H1 (cell line): ENCODE measurements at regions not wholly inside any gene's neighbourhood (a gene's known extent, or its start where the extent isn't known, plus 50 kb on each side); places are given as distances from the start of the nearest gene placed in this dataset.

Experiments used
- CTCF ChIA-PET: fragments of 300-600 bp; sonication (Branson Sonifier 250); formaldehyde crosslinking; loops from one replicate; lab custom pipeline; 2021; ENCODE audit not compliant: partially characterized antibody; lab: Charles Lee
- POLR2A ChIA-PET: fragments of 300-600 bp; sonication (Branson Sonifier 250); formaldehyde crosslinking; loops from one replicate; lab custom pipeline; 2021; ENCODE audit warnings: inconsistent platforms; ENCODE audit not compliant: partially characterized antibody; lab: Charles Lee
- DNase-seq, 2 experiments: peaks; one replicate each; pipeline versions ENCODE4 v3.0.0 to v3.0.0-alpha.2; 2010 to 2022; ENCODE audit warnings: low spot score in 2 of 2, low read depth in 1 of 2, mixed read lengths in 1 of 2
- FAIRE-seq: peaks from 2 replicates; lab custom pipeline; 2011; peaks lifted over from hg19 to GRCh38; lab: Jason Lieb, UNC
- H2AFZ ChIP-seq: 2 replicates; pipeline ENCODE4 v1.8.1; 2012; ENCODE audit warnings: low read length, inconsistent platforms
- H2AK5ac ChIP-seq: 2 replicates; pipeline ENCODE4 v1.6.1; 2013; ENCODE audit warnings: low read depth, low read length
- H2BK120ac ChIP-seq: replicated peaks from 2 replicates; pipeline ENCODE3; 2013; ENCODE audit warnings: low read depth, low read length, inconsistent platforms
- H2BK12ac ChIP-seq: 2 replicates; pipeline ENCODE4 v1.6.1; 2013; ENCODE audit warnings: low read depth, low read length
- H2BK15ac ChIP-seq: 2 replicates; pipeline ENCODE4 v1.6.1; 2013; ENCODE audit warnings: low read length
- H2BK20ac ChIP-seq: 2 replicates; pipeline ENCODE4 v1.6.1; 2013; ENCODE audit warnings: low read length
- H2BK5ac ChIP-seq: 2 replicates; pipeline ENCODE4 v1.6.1; 2013; ENCODE audit warnings: low read depth, low read length
- H3K14ac ChIP-seq: 2 replicates; pipeline ENCODE4 v1.6.1; 2013; ENCODE audit warnings: inconsistent platforms; ENCODE audit not compliant: insufficient read length
- H3K18ac ChIP-seq: 2 replicates; pipeline ENCODE4 v1.6.1; 2013; ENCODE audit warnings: low read length; ENCODE audit errors: extremely low read depth
- H3K23ac ChIP-seq: 2 replicates; pipeline ENCODE4 v1.6.1; 2013; ENCODE audit warnings: inconsistent platforms; ENCODE audit not compliant: insufficient read length
- H3K23me2 ChIP-seq: 2 replicates; pipeline ENCODE4 v1.6.1; 2013; ENCODE audit warnings: low read depth, low read length
- H3K27ac ChIP-seq: 2 replicates; pipeline ENCODE4 v1.6.1; 2011; ENCODE audit warnings: low read depth, low read length, inconsistent platforms
- H3K27me3 ChIP-seq, 4 experiments: replicated peaks in 1 of 4; 1 replicate in 1 of 4; 2 replicates in 3 of 4; pipeline versions ENCODE4 v1.6.1 to v1.8.1; 2011 to 2013; ENCODE audit warnings: low read length in 3 of 4, mild to moderate bottlenecking in 3 of 4, inconsistent platforms in 2 of 4, mixed read lengths in 2 of 4, moderate library complexity in 1 of 4; ENCODE audit not compliant: control insufficient read depth in 3 of 4, insufficient read depth in 3 of 4; ENCODE audit errors: extremely low read depth in 1 of 4
- H3K36me3 ChIP-seq, 4 experiments: 2 replicates each; pipeline versions ENCODE4 v1.6.1 to v1.8.1; 2011 to 2013; ENCODE audit warnings: mild to moderate bottlenecking in 4 of 4, low read length in 3 of 4, moderate library complexity in 2 of 4, control low read depth in 1 of 4, inconsistent platforms in 1 of 4; ENCODE audit not compliant: insufficient read depth in 4 of 4, control insufficient read depth in 2 of 4
- H3K4ac ChIP-seq: replicated peaks from 2 replicates; pipeline ENCODE3; 2013; ENCODE audit warnings: low read length, low read depth, mixed read lengths, inconsistent platforms; ENCODE audit not compliant: insufficient read length
- H3K4me1 ChIP-seq, 4 experiments: replicated peaks in 1 of 4; 1 replicate in 1 of 4; 2 replicates in 3 of 4; pipeline versions ENCODE4 v1.6.1 to v1.8.1; 2011 to 2013; ENCODE audit warnings: low read length in 3 of 4, inconsistent platforms in 2 of 4, mixed read lengths in 1 of 4; ENCODE audit not compliant: insufficient read depth in 4 of 4, control insufficient read depth in 3 of 4
- H3K4me2 ChIP-seq, 2 experiments: 2 replicates each; pipeline versions ENCODE4 v1.6.1 to v1.8.1; 2011 to 2013; ENCODE audit warnings: low read depth in 2 of 2, low read length in 2 of 2, control low read depth in 1 of 2, inconsistent platforms in 1 of 2, mild to moderate bottlenecking in 1 of 2; ENCODE audit not compliant: insufficient read depth in 1 of 2
- H3K4me3 ChIP-seq, 4 experiments: fragments of 200-600, 300-600 bp in 1 of 4; sonication (generic), shearing (Covaris generic), sonication (Bioruptor Twin) in 1 of 4; 2 replicates each; pipeline versions ENCODE4 v1.5.1 to v1.8.1; 2011 to 2016; ENCODE audit warnings: low read length in 4 of 4, low read depth in 3 of 4, control low read depth in 2 of 4, inconsistent platforms in 2 of 4, mild to moderate bottlenecking in 2 of 4, mixed read lengths in 1 of 4, moderate library complexity in 1 of 4; ENCODE audit not compliant: insufficient read depth in 2 of 4; ENCODE audit errors: extremely low read depth in 1 of 4
- H3K56ac ChIP-seq: replicated peaks from 2 replicates; pipeline ENCODE3; 2013; ENCODE audit warnings: low read depth, mild to moderate bottlenecking, mixed read lengths, low read length, inconsistent platforms; ENCODE audit not compliant: insufficient read length
- H3K79me1 ChIP-seq: 2 replicates; pipeline ENCODE4 v1.6.1; 2013; ENCODE audit warnings: low read depth, low read length, control low read depth
- H3K79me2 ChIP-seq, 2 experiments: 2 replicates each; pipeline versions ENCODE4 v1.6.1 to v1.8.1; 2012 to 2013; ENCODE audit warnings: low read length in 2 of 2, mild to moderate bottlenecking in 2 of 2, inconsistent platforms in 1 of 2; ENCODE audit not compliant: insufficient read depth in 2 of 2, control insufficient read depth in 1 of 2
- H3K9ac ChIP-seq, 4 experiments: replicated peaks in 1 of 4; 1 replicate in 1 of 4; 2 replicates in 3 of 4; pipeline versions ENCODE4 v1.6.1 to v1.8.1; 2011 to 2013; ENCODE audit warnings: low read depth in 3 of 4, low read length in 3 of 4, control low read depth in 2 of 4, mild to moderate bottlenecking in 2 of 4, moderate library complexity in 2 of 4, inconsistent platforms in 1 of 4; ENCODE audit errors: extremely low read depth in 1 of 4
- H3K9me3 ChIP-seq, 2 experiments: 2 replicates each; pipeline versions ENCODE4 v1.6.1 to v1.8.1; 2012 to 2013; ENCODE audit warnings: mild to moderate bottlenecking in 2 of 2, moderate library complexity in 2 of 2, control low read depth in 1 of 2, inconsistent platforms in 1 of 2, low read depth in 1 of 2, low read length in 1 of 2, mixed read lengths in 1 of 2; ENCODE audit not compliant: insufficient read depth in 2 of 2
- H4K20me1 ChIP-seq, 2 experiments: replicated peaks in 1 of 2; 2 replicates each; pipeline versions ENCODE3 to v1.8.1; 2011 to 2013; ENCODE audit warnings: inconsistent platforms in 2 of 2, low read length in 2 of 2, mild to moderate bottlenecking in 1 of 2; ENCODE audit not compliant: insufficient read depth in 2 of 2, control insufficient read depth in 1 of 2
- H4K5ac ChIP-seq: 2 replicates; pipeline ENCODE4 v1.6.1; 2013; ENCODE audit warnings: low read length, low read depth, mixed read lengths, inconsistent platforms; ENCODE audit not compliant: insufficient read length
- H4K8ac ChIP-seq: 2 replicates; pipeline ENCODE4 v1.8.0; 2013; ENCODE audit warnings: mild to moderate bottlenecking, moderate library complexity, low read length, inconsistent platforms; ENCODE audit not compliant: insufficient read depth; ENCODE audit errors: extremely low read depth
- H4K91ac ChIP-seq: replicated peaks from 2 replicates; pipeline ENCODE3; 2013; ENCODE audit warnings: low read length, mixed read lengths, inconsistent platforms; ENCODE audit not compliant: insufficient read length
- BCL11A ChIP-seq, 2 experiments: IDR thresholded peaks; one replicate each; pipeline ENCODE4 v1.6.1; 2011; ENCODE audit warnings: low read depth in 2 of 2, low read length in 2 of 2, mild to moderate bottlenecking in 2 of 2
- CBX8 ChIP-seq: fragments of 300-800, 300-1000 bp; sonication (generic); IDR thresholded peaks from 2 replicates; pipeline ENCODE4 v1.7.1; 2016; ENCODE audit warnings: low read depth, low read length, borderline replicate concordance
- EGR1 ChIP-seq: IDR thresholded peaks from 2 replicates; pipeline ENCODE4 v1.6.1; 2011; ENCODE audit warnings: low read depth, low read length, borderline replicate concordance
- JUND ChIP-seq: IDR thresholded peaks from 2 replicates; pipeline ENCODE4 v1.6.1; 2011; ENCODE audit warnings: mild to moderate bottlenecking, improper control_type of control experiment, low read length
- MAFK ChIP-seq: IDR thresholded peaks from 2 replicates; pipeline ENCODE4 v1.6.1; 2012; ENCODE audit warnings: low read depth, mild to moderate bottlenecking, improper control_type of control experiment, low read length
- RFX5 ChIP-seq: IDR thresholded peaks from 2 replicates; pipeline ENCODE4 v1.6.1; 2011; ENCODE audit warnings: low read depth, low read length, improper control_type of control experiment, borderline replicate concordance
- SAP30 ChIP-seq: fragments of 300-600 bp; sonication (generic); IDR thresholded peaks from 2 replicates; pipeline ENCODE4 v1.7.1; 2012; ENCODE audit warnings: low read length, moderate library complexity, mild to moderate bottlenecking, inconsistent platforms; ENCODE audit not compliant: insufficient read depth, insufficient replicate concordance
- SIN3A ChIP-seq, 2 experiments: IDR thresholded peaks in 1 of 2; conservative IDR thresholded peaks in 1 of 2; 2 replicates each; pipeline ENCODE4 v1.6.1; 2011 to 2012; ENCODE audit warnings: low read length in 2 of 2, improper control_type of control experiment in 1 of 2, low read depth in 1 of 2, mild to moderate bottlenecking in 1 of 2
- SUZ12 ChIP-seq: fragments of 200-600 bp; sonication (generic); IDR thresholded peaks from 2 replicates; pipeline ENCODE4 v1.6.1; 2012; ENCODE audit warnings: mild to moderate bottlenecking, inconsistent platforms, low read length, moderate library complexity, mixed read lengths
- ZNF274 ChIP-seq: IDR thresholded peaks from 2 replicates; pipeline ENCODE4 v1.7.0; 2012; ENCODE audit warnings: low read length, borderline replicate concordance; ENCODE audit errors: extremely low read depth
- WGBS, 2 experiments: shearing (Covaris generic) in 1 of 2; methylation state at CpG; one replicate each; pipeline versions ENCODE4 v1.1.6 to v1.1.7; 2013 to 2015; ENCODE audit warnings: low lambda C conversion rate in 2 of 2, mixed read lengths in 2 of 2, inconsistent platforms in 1 of 2, low coverage in 1 of 2, missing lambda C conversion rate in 1 of 2; ENCODE audit not compliant: insufficient replicate concordance in 2 of 2, insufficient coverage in 1 of 2, insufficient read length in 1 of 2; ENCODE audit errors: extremely low coverage in 1 of 2, missing lambda C conversion rate in 1 of 2; 5-methylcytosine and 5-hydroxymethylcytosine counted together

GRCh38 chr9:105005186-105005585 lies 77.2 kb upstream of the ABCA1 start:
- Histone ChIP-seq H2BK5ac (no peak overlapping the region), H3K36me3 (no peaks in the 10 kb centered on the region), H3K4me2 (no peak overlapping the region), H3K4me1 (no peaks in the 10 kb centered on the region), H4K8ac (no peak overlapping the region), H2BK12ac (no peak overlapping the region), H3K4ac (no peak overlapping the region), H2AFZ (no peak overlapping the region), H3K23ac (no peak overlapping the region), H2BK120ac (no peak overlapping the region), H3K23me2 (no peaks in the 10 kb centered on the region), H4K20me1 (peaks cover 0 to 1% of the 10 kb centered on the region in 2 experiments), H3K9me3 (no peaks in the 10 kb centered on the region), H2BK15ac (no peak overlapping the region), H4K5ac (no peak overlapping the region), H3K56ac (no peak overlapping the region), H2AK5ac (no peak overlapping the region), H3K18ac (no peak overlapping the region), H3K14ac (no peak overlapping the region), H3K4me3 (no peak overlapping the region), H3K27ac (no peak overlapping the region), H3K79me2 (no peaks in the 10 kb centered on the region), H4K91ac (no peak overlapping the region), H3K79me1 (no peaks in the 10 kb centered on the region), H3K9ac (no peak overlapping the region), H2BK20ac (no peak overlapping the region), H3K27me3 (no peaks in the 10 kb centered on the region)
- 84% methylated on average over 1 of the region's 1 CpG; no CpG with 5 or more reads in 1 of the 2 experiments for WGBS, 2 experiments
- TF ChIP-seq JUND, result no peak
- no peak for TF ChIP-seq SUZ12
- no peak for TF ChIP-seq EGR1
- TF ChIP-seq CBX8, result no peak
- no peak for TF ChIP-seq SAP30
- no peak for TF ChIP-seq ZNF274
- no peak for TF ChIP-seq RFX5
- TF ChIP-seq SIN3A (conservative IDR thresholded peaks at IDR 0.05 in 1 of 2, IDR thresholded peaks at IDR 0.05 in 1 of 2; ENCODE audit: low read depth in 1 of 2, low read length in 2 of 2), result no peak
- TF ChIP-seq BCL11A (IDR thresholded peaks at IDR 0.05; ENCODE audit: low read depth in 2 of 2, low read length in 2 of 2), result no peak
- no peak for TF ChIP-seq MAFK
- DNase-seq (no peak), FAIRE-seq (no peak)
- ChIA-PET POLR2A (interaction anchor here (0.6 kb wide), 1 partner anchor 11 kb away, joined by 3 read pairs; no protein-coding TSS in a partner anchor), CTCF (interaction anchor here (0.6 to 1.1 kb wide), 2 partner anchors 51 to 101 kb away, joined by 3 read pairs; no protein-coding TSS in a partner anchor)
